ENCODE measurements at regions not wholly inside any gene's neighbourhood (a gene's known extent, or its start where the extent isn't known, plus 50 kb on each side); places are given as distances from the start of the nearest gene placed in this dataset.

DNA sequence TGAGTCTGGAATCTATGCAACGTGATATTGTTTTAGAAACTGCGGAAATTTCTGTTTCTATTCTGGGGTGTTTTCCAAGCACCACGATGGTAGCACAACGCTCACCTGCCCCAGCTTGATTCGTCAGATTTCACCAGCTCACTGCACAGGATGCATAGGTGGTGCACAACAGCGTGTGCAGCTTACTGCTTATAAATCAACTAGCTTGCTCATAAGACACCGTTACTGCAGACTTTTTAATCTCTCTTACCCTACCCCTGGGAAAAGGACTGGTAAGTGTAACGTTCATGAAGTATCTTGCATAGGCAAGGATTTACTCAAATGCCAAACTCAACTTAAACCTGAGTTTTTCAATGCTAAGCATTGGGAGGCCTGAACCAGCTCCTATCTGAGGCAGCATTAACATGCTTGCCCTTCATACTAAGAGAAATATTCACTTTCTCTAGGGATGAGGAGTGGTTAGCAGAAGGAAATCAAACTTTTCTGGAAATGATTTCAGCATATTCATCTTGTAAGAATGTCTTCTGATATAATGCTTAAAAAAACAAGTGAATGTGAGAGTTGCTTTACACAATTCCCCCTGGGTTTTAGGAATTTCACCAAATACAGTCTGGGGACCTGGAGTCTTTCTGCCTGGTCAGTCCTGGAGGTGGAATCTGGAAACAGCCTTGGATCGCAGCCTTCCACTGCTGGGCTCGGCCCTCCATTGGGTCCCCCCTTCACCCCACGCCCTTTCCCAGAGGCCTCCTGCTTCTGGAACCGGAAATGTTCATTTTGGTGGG lies 100.6 kb downstream of the DACT2 start:
- no peak for DNase-seq
- Histone ChIP-seq H3K27me3 (replicated peaks; ENCODE audit: control insufficient read depth, insufficient read depth, low read length) (no peaks in the 10 kb centered on the region; the same call in 1 of the 2 replicates), H3K4me3 (ENCODE audit: low read depth, low read length) (no peak overlapping the region), H3K4me1 (no peaks in the 10 kb centered on the region), H3K9me3 (no peaks in the 10 kb centered on the region), H3K36me3 (ENCODE audit: control insufficient read depth, insufficient read depth, low read length) (no peaks in the 10 kb centered on the region)
- POLR2A ChIA-PET: no interaction called here
- TF ChIP-seq, protein P1, sequence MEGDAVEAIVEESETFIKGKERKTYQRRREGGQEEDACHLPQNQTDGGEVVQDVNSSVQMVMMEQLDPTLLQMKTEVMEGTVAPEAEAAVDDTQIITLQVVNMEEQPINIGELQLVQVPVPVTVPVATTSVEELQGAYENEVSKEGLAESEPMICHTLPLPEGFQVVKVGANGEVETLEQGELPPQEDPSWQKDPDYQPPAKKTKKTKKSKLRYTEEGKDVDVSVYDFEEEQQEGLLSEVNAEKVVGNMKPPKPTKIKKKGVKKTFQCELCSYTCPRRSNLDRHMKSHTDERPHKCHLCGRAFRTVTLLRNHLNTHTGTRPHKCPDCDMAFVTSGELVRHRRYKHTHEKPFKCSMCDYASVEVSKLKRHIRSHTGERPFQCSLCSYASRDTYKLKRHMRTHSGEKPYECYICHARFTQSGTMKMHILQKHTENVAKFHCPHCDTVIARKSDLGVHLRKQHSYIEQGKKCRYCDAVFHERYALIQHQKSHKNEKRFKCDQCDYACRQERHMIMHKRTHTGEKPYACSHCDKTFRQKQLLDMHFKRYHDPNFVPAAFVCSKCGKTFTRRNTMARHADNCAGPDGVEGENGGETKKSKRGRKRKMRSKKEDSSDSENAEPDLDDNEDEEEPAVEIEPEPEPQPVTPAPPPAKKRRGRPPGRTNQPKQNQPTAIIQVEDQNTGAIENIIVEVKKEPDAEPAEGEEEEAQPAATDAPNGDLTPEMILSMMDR (IDR thresholded peaks at IDR 0.05; ENCODE audit: insufficient read depth in 1 of 2, low read depth in 1 of 2, low read length in 1 of 2, severe bottlenecking in 1 of 2, unreplicated experiment in 1 of 2): no peak
- H3K9me3 Mint-ChIP-seq (ENCODE audit: unreplicated experiment): no peaks in the 10 kb centered on the region
- intact Hi-C loops (cut with micrococcal nuclease; ENCODE audit: unreplicated experiment): no loop called here
- no peaks in the 10 kb centered on the region for H3K27me3 Mint-ChIP-seq (ENCODE audit: insufficient read depth, unreplicated experiment)
- CTCF ChIA-PET: no interaction called here
- H3K4me3 Mint-ChIP-seq (ENCODE audit: unreplicated experiment): no peak overlapping the region
- no peaks in the 10 kb centered on the region for H3K36me3 Mint-ChIP-seq (ENCODE audit: insufficient read depth, unreplicated experiment)
- no peaks in the 10 kb centered on the region for H3K4me1 Mint-ChIP-seq (ENCODE audit: low read depth, unreplicated experiment)
- no TSS peak for BruUV-seq (replicated peaks)
- H3K27ac Mint-ChIP-seq (ENCODE audit: unreplicated experiment): no peak overlapping the region

DNA sequence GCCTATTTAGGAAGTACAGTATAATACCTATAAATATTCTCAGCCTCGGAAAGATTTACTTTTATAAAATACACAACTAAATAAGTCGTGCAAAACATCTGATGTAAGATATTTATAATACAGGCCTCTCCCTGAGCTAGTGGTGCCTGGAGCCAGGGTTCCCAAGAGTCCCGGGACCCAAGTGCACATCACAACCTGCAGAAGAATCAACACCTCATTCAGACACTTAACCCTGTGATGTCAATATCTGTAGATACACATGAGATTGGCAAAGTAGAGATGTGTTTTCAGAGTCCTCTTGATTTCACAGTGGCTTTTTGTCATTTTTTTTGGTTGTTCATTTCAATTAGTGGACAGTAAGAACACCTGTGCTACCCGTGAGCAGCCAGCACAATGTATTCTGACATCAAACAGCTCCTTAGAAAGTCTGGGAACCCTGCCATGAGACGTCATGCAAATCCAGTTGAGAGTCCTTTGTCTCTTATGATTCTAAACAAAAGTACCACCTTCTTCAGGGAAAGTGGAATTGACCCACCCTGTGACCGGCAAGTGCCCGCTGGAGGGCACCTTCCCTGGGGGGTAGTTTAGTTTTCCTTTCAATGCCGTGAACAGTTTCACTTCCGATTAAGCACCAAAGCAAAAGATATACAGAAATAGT lies 101.6 kb downstream of the DACT2 start:
- Histone ChIP-seq H3K4me3 (ENCODE audit: low read depth, low read length) (no peak overlapping the region), H3K36me3 (ENCODE audit: control insufficient read depth, insufficient read depth, low read length) (no peaks in the 10 kb centered on the region), H3K9me3 (no peaks in the 10 kb centered on the region), H3K4me1 (no peaks in the 10 kb centered on the region), H3K27me3 (replicated peaks; ENCODE audit: control insufficient read depth, insufficient read depth, low read length) (no peaks in the 10 kb centered on the region; the same call in 1 of the 2 replicates)
- CTCF ChIA-PET: no interaction called here
- BruUV-seq (replicated peaks): no TSS peak
- Mint-ChIP-seq H3K4me1 (ENCODE audit: low read depth, unreplicated experiment) (no peaks in the 10 kb centered on the region), H3K27ac (ENCODE audit: unreplicated experiment) (no peak overlapping the region), H3K9me3 (ENCODE audit: unreplicated experiment) (no peaks in the 10 kb centered on the region), H3K27me3 (ENCODE audit: insufficient read depth, unreplicated experiment) (no peaks in the 10 kb centered on the region), H3K4me3 (ENCODE audit: unreplicated experiment) (no peak overlapping the region), H3K36me3 (ENCODE audit: insufficient read depth, unreplicated experiment) (no peaks in the 10 kb centered on the region)
- POLR2A ChIA-PET: no interaction called here
- no peak for DNase-seq
- intact Hi-C loops (cut with micrococcal nuclease; ENCODE audit: unreplicated experiment): no loop called here
- TF ChIP-seq, protein P1 (IDR thresholded peaks at IDR 0.05; ENCODE audit: insufficient read depth in 1 of 2, low read depth in 1 of 2, low read length in 1 of 2, severe bottlenecking in 1 of 2, unreplicated experiment in 1 of 2): no peak

DNA sequence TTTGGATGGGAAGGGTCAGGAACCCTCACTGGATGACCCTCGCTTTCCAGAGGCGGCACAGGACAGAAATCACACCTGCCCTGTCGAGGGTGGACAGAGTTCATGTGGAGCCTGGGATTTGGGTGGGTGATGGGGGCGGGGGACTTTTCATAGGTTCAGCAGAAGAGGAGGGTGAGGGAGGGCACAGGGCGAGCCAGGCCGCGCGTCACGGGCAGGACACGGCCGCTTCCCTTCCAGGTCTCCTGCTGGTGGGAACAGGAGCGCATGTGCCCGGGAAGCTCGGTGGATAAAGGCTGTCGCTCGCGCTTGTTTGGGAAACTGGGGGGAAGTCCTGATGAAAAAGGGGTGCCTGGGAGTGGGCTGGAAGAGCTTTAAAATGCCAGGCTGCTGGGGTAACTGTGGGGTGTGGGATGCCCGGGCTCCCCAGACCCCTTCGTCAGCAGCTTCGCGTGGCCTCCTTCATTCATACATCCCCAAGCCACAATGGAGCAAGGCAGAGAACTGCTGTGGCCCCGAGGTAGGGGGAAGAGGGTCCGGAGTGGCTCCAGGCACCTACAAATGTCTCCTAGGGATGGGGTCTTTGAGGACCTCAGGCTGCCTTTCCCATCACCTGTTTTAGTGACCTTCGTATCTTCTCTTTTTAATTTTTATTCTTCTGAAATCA lies 102.2 kb downstream of the DACT2 start:
- H3K4me3 ChIP-seq (ENCODE audit: low read depth, low read length): no peak overlapping the region
- Mint-ChIP-seq H3K27ac (ENCODE audit: unreplicated experiment) (no peak overlapping the region), H3K36me3 (ENCODE audit: insufficient read depth, unreplicated experiment) (no peaks in the 10 kb centered on the region), H3K9me3 (ENCODE audit: unreplicated experiment) (no peaks in the 10 kb centered on the region), H3K4me1 (ENCODE audit: low read depth, unreplicated experiment) (no peaks in the 10 kb centered on the region), H3K4me3 (ENCODE audit: unreplicated experiment) (no peak overlapping the region), H3K27me3 (ENCODE audit: insufficient read depth, unreplicated experiment) (no peaks in the 10 kb centered on the region)
- no peaks in the 10 kb centered on the region for H3K9me3 ChIP-seq
- no peaks in the 10 kb centered on the region for H3K36me3 ChIP-seq (ENCODE audit: control insufficient read depth, insufficient read depth, low read length)
- no peaks in the 10 kb centered on the region; the same call in 1 of the 2 replicates for H3K27me3 ChIP-seq (replicated peaks; ENCODE audit: control insufficient read depth, insufficient read depth, low read length)
- intact Hi-C loops (cut with micrococcal nuclease; ENCODE audit: unreplicated experiment): no loop called here
- CTCF ChIA-PET: no interaction called here
- POLR2A ChIA-PET: no interaction called here
- TF ChIP-seq, protein P1 (IDR thresholded peaks at IDR 0.05; ENCODE audit: insufficient read depth in 1 of 2, low read depth in 1 of 2, low read length in 1 of 2, severe bottlenecking in 1 of 2, unreplicated experiment in 1 of 2): no peak
- no TSS peak for BruUV-seq (replicated peaks)
- DNase-seq: no peak
- H3K4me1 ChIP-seq: no peaks in the 10 kb centered on the region

All from Caco-2 (cell line).